HG02678 (cell line): ENCODE measurements at regions not wholly inside any gene's neighbourhood (a gene's known extent, or its start where the extent isn't known, plus 50 kb on each side); places are given as distances from the start of the nearest gene placed in this dataset.
"Not testable (repeated sequence)": the region's sequence is repeated elsewhere in the genome, so short reads cannot be mapped to it uniquely, and the experiment has no call there.

Source experiments
- ATAC-seq: cut with Tn5 transposase; IDR thresholded peaks from one replicate; pipeline ENCODE4 v1.9.1; 2021; ENCODE audit warnings: mild to moderate bottlenecking, moderate library complexity; ENCODE audit not compliant: unreplicated experiment

GRCh38 chr7:106563466-106564150, 97.3 kb downstream of the CCDC71L start:
- ATAC-seq = no peak

GRCh38 chr7:106562711-106563366, 98.1 kb downstream of the CCDC71L start:
- ATAC-seq = no peak

- ATAC-seq = no peak
Observed at GRCh38 chr7:106561666-106562411, 99.1 kb downstream of the CCDC71L start.

- ATAC-seq = no peak
Observed at GRCh38 chr7:106561151-106561550, 99.8 kb downstream of the CCDC71L start.

GRCh38 chr7:106560482-106560881, 100.5 kb downstream of the CCDC71L start:
- ATAC-seq = no peak

GRCh38 chr7:106556244-106556643, 104.7 kb downstream of the CCDC71L start:
- ATAC-seq = not testable (repeated sequence)

- ATAC-seq = not testable (repeated sequence)
Observed at GRCh38 chr7:106554623-106555022, 106.3 kb downstream of the CCDC71L start.

- ATAC-seq = no peak
Observed at GRCh38 chr7:106553446-106553836, 107.5 kb downstream of the CCDC71L start.

GRCh38 chr7:106552645-106553445, 108.1 kb downstream of the CCDC71L start:
- peak; percentile 98 for ATAC-seq

- no peak for ATAC-seq
Observed at GRCh38 chr7:106551936-106552335, 109.0 kb downstream of the CCDC71L start.

- ATAC-seq = no peak
Observed at GRCh38 chr7:106548491-106548890, 112.5 kb downstream of the CCDC71L start.

GRCh38 chr7:106545275-106545674, 115.7 kb downstream of the CCDC71L start:
- no peak for ATAC-seq

- ATAC-seq = no peak
Observed at GRCh38 chr7:106543221-106543757, 117.7 kb downstream of the CCDC71L start.

GRCh38 chr7:106542550-106543220, 118.3 kb downstream of the CCDC71L start:
- ATAC-seq = peak; percentile 84

- no peak for ATAC-seq
Observed at GRCh38 chr7:106538638-106539037, 122.3 kb downstream of the CCDC71L start.

- no peak for ATAC-seq
Observed at GRCh38 chr7:106537119-106537518, 123.8 kb downstream of the CCDC71L start.

GRCh38 chr7:106536079-106536478, 124.9 kb downstream of the CCDC71L start:
- ATAC-seq = no peak

GRCh38 chr7:106535234-106535932, 125.6 kb downstream of the CCDC71L start:
- ATAC-seq = no peak

GRCh38 chr7:106534271-106534846, 126.6 kb downstream of the CCDC71L start:
- no peak for ATAC-seq
